ENCODE measurements at regions not wholly inside any gene's neighbourhood (a gene's known extent, or its start where the extent isn't known, plus 50 kb on each side); places are given as distances from the start of the nearest gene placed in this dataset.

DNA sequence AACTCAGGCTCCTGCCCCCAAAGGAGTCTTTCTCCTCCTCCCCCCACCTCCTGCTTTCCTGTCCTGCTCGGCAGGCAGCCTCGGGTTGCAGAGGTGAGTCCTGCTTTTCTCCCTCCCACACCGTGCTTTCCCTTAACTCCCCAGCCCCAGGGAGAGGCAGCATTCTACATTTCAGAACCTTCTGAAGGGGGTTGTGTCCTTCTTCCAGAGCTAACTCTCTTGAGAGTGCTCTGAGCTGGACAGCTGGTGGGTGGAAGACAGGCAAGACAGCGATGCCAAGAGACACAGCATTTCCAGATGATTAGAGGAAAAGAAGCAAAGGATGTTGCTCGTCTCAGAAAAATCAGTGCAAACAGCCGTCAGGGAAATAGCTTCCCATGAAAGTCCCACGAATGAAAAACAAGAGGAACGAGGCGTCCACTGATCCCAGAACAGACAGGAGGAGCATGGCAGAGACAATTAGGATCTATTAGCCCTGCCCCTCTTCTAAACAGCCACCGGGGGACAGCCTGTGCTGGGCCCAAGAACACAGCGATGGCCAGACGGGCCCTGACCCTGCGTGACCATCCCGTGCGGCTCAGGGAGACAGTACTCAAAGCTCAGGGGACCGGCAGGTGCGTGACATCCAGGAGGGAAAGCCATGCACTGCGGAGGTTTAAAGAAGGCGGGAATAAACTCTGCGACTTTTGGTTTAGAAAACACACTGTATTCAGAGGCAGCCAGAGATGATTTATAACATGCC lies 216.5 kb upstream of the RTL1 start:
- TF ChIP-seq CTCF (conservative IDR thresholded peaks at IDR 0.05), result no peak
- no peak for TF ChIP-seq ZFX (IDR thresholded peaks at IDR 0.05)
